ENCODE measurements at regions not wholly inside any gene's neighbourhood (a gene's known extent, or its start where the extent isn't known, plus 50 kb on each side); places are given as distances from the start of the nearest gene placed in this dataset.

- no peak for DNase-seq (ENCODE audit: low read depth)
These were observed 545.4 kb downstream of the TUSC7 start for GRCh38 chr3:117254985-117255384.

DNA sequence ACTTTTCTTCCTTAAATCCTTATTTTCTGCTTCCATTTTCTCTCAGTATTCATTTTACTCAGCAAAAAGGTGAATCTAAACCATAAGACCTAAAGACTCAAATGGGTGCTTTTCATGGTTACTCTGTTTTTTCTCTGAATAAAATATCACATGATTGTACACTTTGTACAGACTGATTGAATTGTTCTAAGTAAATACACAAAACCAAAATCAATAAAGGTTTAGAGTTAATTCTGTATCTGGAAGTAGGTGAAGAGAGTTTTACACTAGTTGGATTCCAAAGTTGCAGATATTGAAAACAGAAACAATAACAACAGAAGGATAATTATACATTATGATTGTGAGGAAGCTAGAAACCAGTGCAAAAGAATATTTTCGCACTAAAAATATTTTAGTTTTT is 546.2 kb downstream of the TUSC7 start:
- no peak for DNase-seq (ENCODE audit: low read depth)

GRCh38 chr3:117261983-117262421 is 552.4 kb downstream of the TUSC7 start:
- no peak for DNase-seq (ENCODE audit: low read depth)

DNA sequence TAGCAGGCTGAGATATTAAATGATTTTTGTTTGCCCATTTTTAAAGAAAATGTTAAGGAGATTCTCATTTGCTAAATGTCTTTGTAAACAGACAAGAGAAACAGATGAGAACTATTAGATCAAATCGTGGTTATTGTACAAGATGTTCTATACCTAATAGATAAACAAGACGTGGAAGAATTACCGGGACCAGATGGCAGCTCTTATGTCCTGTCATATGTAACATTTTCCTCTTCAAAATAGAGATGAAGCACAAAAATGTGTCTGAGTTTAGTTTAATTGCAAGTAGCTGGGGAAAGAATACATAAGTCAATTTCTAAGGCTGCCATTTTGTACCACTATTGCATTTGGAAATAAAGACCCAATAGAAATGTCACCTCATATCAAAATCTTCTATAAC is 553.7 kb downstream of the TUSC7 start:
- no peak for DNase-seq (ENCODE audit: low read depth)

- no peak for DNase-seq (ENCODE audit: low read depth)
These were observed 554.2 kb downstream of the TUSC7 start for GRCh38 chr3:117263745-117264144.

- DNase-seq (ENCODE audit: low read depth): no peak
These were observed 554.8 kb downstream of the TUSC7 start for GRCh38 chr3:117264204-117264994.

GRCh38 chr3:117266806-117267205 is 557.2 kb downstream of the TUSC7 start:
- DNase-seq (ENCODE audit: low read depth): no peak

GRCh38 chr3:117268318-117268717 is 558.7 kb downstream of the TUSC7 start:
- no peak for DNase-seq (ENCODE audit: low read depth)

- no peak for DNase-seq (ENCODE audit: low read depth)
These were observed 562.7 kb downstream of the TUSC7 start for GRCh38 chr3:117272274-117272673.

- DNase-seq (ENCODE audit: low read depth): no peak
These were observed 563.4 kb downstream of the TUSC7 start for GRCh38 chr3:117272876-117273523.

DNA sequence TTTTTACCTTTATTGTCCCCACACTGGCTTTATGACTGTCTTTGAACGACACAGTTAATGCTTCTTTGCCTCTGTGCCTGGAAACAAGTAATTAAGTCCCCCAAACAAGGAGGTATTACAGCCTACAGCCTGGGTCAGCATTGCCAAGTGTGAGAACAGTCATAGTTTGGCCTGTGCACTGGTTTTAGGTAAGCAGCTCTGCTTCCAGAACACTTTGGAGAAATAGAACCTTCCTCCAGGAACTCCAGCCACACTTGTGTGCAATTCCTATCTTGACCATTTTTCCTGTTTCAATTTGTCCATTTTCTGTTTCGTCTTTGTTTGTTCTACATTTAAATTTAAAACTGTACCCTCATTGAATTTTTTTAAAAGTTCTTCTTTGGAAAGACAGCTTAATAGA is 568.2 kb downstream of the TUSC7 start:
- DNase-seq (ENCODE audit: low read depth): no peak

- DNase-seq (ENCODE audit: low read depth): peak; percentile 6
These were observed 569.0 kb downstream of the TUSC7 start for GRCh38 chr3:117278424-117279190.

GRCh38 chr3:117281371-117281770 is 571.8 kb downstream of the TUSC7 start:
- DNase-seq (ENCODE audit: low read depth): no peak

DNA sequence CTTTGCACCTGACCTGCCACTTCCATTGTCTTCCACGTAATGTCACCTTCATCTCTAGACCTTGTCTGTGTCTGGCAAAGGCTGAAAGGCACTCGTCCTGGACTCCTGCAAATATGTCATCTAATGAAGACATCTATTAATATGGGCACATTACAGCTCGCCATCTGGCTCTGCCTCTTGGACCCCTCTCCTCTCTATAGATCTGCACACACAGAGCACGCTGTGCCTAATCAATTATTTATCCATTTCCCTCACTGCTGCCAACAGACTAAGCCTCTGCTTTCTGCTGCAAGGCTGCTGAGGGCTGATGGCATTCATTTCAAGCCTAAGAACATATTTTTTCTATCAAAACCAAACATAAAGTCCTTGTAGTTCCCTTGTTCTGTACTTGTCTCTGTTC is 573.0 kb downstream of the TUSC7 start:
- DNase-seq (ENCODE audit: low read depth): no peak

GRCh38 chr3:117285737-117286136 is 576.2 kb downstream of the TUSC7 start:
- no peak for DNase-seq (ENCODE audit: low read depth)

DNA sequence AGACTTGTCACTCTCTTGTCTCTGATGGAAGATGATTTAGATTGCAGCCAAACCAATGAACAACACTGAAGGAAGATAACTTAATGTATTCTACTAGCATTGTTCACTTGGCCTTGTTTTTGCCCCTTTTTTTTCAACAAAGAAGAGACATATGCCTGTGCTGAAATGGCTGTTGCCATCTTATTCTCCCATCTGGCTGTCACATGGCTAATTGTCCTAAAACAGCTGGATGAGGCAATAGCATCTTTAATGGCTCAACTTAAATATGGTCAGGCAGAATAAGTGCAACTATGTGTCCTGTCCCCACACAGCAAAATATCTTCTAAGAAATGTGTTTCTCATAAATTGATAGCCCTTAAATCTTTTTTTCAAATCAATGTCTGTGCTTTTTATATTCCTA is 576.9 kb downstream of the TUSC7 start:
- DNase-seq (ENCODE audit: low read depth): no peak

DNA sequence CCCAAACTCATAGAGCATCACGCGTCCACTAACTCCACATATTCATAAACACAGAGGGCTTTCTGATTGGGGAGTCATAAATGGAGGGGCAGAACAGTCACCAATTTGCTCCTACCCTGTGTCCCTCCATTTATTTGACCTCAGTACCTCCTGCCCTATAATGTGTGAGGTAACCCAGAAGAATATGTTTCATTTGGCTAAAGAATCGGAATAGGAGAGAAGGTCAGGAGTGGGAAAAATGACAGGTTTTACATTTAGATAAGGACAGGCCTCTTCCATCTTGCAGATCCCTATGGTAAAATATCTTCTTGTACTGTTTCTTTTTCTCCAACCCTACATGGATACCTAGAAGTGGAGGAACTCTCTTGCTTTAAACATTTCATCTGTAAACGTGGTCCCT is 578.0 kb downstream of the TUSC7 start:
- DNase-seq (ENCODE audit: low read depth): no peak

GRCh38 chr3:117291476-117291875 is 581.9 kb downstream of the TUSC7 start:
- no peak for DNase-seq (ENCODE audit: low read depth)

- DNase-seq (ENCODE audit: low read depth): no peak
These were observed 587.5 kb downstream of the TUSC7 start for GRCh38 chr3:117297065-117297464.

GRCh38 chr3:117297541-117297940 is 588.0 kb downstream of the TUSC7 start:
- no peak for DNase-seq (ENCODE audit: low read depth)

DNA sequence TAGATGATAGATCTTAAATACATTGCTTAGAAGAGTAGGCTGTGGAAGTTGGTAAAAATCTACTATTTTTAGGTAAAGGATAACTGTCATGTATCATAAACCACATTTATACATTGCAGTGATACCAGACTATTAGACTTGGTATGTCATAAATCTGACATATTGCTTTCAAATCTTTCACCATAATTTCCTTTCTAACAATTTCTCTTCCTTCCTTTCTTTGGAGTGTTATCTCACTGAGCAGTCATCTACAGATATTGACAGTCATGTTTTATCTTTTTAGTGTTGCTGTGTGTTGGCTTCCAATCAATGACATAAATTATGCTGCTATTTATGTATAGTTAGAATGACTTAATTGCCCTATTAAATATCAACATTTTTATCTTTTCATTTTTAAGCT is 588.7 kb downstream of the TUSC7 start:
- DNase-seq (ENCODE audit: low read depth): no peak

DNA sequence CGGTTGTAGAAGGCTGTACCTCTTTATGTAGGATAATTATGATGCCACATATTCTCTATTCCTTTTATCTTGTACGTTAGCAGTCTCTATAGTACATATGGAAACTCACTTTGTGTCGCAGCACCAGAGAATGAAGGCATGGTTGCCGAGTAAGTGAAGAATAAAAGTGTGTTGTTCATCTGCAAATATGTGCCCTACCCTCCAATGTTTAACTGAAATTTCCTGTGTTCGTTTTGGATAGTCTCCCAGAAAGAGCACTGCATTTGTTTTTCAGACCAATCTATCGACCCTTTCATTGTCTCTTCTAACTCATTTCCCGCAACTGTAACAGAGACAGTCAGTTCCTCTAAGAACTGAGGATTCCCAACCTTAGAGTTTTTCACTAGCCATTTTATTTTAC is 592.8 kb downstream of the TUSC7 start:
- no peak for DNase-seq (ENCODE audit: low read depth)

- DNase-seq (ENCODE audit: low read depth): no peak
These were observed 593.9 kb downstream of the TUSC7 start for GRCh38 chr3:117303443-117303842.

Measured in M059J (cell line).